ENCODE measurements at regions not wholly inside any gene's neighbourhood (a gene's known extent, or its start where the extent isn't known, plus 50 kb on each side); places are given as distances from the start of the nearest gene placed in this dataset.

DNA sequence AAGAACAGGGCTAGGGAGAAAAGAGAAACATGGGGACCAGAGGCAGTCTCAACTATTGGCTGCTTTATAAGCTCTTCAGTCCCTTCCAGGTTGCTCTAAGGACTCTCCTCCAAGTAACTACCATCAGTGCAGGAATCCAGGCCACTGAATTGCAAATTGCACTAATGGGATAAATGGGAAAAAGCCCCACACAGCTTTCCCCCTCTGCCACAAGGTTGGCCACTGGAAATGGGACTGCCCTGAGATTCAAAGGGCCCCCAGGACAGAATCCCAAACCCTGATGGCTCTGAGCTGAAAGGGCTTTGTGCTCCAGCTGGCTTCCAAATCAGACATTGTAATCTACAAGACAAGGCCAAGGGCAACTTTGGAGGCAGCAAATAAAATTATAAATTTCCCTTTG lies 633.2 kb downstream of the ACTR3B start:
- TF ChIP-seq, protein P1, sequence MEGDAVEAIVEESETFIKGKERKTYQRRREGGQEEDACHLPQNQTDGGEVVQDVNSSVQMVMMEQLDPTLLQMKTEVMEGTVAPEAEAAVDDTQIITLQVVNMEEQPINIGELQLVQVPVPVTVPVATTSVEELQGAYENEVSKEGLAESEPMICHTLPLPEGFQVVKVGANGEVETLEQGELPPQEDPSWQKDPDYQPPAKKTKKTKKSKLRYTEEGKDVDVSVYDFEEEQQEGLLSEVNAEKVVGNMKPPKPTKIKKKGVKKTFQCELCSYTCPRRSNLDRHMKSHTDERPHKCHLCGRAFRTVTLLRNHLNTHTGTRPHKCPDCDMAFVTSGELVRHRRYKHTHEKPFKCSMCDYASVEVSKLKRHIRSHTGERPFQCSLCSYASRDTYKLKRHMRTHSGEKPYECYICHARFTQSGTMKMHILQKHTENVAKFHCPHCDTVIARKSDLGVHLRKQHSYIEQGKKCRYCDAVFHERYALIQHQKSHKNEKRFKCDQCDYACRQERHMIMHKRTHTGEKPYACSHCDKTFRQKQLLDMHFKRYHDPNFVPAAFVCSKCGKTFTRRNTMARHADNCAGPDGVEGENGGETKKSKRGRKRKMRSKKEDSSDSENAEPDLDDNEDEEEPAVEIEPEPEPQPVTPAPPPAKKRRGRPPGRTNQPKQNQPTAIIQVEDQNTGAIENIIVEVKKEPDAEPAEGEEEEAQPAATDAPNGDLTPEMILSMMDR (conservative IDR thresholded peaks at IDR 0.05; ENCODE audit: low read depth, low read length) = no peak
- H3K4me3 ChIP-seq (ENCODE audit: low read depth, low read length) = no peak overlapping the region
- no peak for DNase-seq (ENCODE audit: low read depth)

DNA sequence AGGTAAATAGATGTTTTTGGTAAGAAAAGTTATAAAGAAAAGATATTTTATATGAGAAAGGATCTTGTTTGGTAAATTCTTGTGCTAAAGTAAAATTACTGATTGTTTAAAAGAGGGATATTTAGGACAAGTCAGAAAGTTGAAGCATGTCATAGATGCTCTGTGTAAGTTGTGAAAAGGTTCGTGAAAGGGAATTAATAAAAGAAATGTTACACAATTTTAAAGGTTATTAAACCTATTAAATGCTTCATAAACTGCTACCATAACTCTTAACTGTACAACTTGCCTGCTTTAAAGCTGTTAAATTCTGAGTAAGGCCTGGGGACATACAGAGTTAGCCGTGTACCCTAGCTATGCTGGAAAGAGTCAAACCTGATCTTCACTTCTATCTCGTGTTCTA lies 634.1 kb downstream of the ACTR3B start:
- DNase-seq (ENCODE audit: low read depth) = no peak
- TF ChIP-seq, protein P1 (conservative IDR thresholded peaks at IDR 0.05; ENCODE audit: low read depth, low read length) = no peak
- H3K4me3 ChIP-seq (ENCODE audit: low read depth, low read length) = no peak overlapping the region

DNA sequence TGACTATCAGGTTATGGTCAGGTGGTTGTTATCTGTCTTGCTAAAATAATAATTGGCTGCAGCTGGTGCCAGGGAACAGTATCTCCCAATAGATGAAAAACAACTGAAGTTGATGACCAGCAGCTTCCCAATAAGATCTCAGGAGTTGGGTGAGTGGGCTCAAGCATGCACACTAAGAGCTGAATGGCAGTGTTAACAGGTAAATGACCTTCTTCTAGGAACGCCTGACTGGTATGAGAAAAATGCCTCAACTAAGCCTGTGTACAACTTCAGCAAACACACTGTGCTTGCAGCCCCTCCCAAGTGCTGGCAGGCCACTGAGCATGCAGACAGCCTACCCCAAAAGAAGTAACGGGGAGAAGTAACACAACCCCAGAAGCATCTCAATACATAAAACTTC lies 636.9 kb downstream of the ACTR3B start:
- TF ChIP-seq, protein P1 (conservative IDR thresholded peaks at IDR 0.05; ENCODE audit: low read depth, low read length) = no peak
- DNase-seq (ENCODE audit: low read depth) = no peak

GRCh38 chr7:153397459-153397858 lies 637.9 kb downstream of the ACTR3B start:
- TF ChIP-seq, protein P1 (conservative IDR thresholded peaks at IDR 0.05; ENCODE audit: low read depth, low read length) = no peak
- no peak overlapping the region for H3K4me3 ChIP-seq (ENCODE audit: low read depth, low read length)
- DNase-seq (ENCODE audit: low read depth) = no peak

More for the DNA sequence above, 636.9 kb downstream of the ACTR3B start:
- no peak overlapping the region for H3K4me3 ChIP-seq (ENCODE audit: low read depth, low read length)

- H3K4me3 ChIP-seq (ENCODE audit: low read depth, low read length) = no peak overlapping the region
- DNase-seq (ENCODE audit: low read depth) = no peak
- TF ChIP-seq, protein P1 (conservative IDR thresholded peaks at IDR 0.05; ENCODE audit: low read depth, low read length) = no peak
Measured at GRCh38 chr7:153397906-153398305, 638.4 kb downstream of the ACTR3B start.

DNA sequence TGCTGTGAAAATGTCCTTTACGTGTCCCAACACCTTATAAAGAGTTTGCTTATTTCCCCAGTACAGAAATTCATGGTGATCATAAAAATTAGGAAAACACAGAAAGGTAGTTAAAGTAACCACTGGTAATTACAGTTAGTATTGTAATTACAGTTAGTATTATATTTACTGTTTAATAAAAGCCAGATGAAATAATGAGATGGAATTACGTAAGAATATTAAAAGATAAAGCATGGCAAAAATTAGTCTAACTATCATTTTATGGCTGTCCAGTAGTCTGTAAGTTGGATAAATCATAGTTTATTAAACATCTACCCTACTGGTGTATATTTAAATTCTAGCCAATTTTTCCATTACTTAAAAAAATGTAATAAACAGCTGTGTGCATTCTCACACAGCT lies 638.8 kb downstream of the ACTR3B start:
- DNase-seq (ENCODE audit: low read depth) = no peak
- TF ChIP-seq, protein P1 (conservative IDR thresholded peaks at IDR 0.05; ENCODE audit: low read depth, low read length) = no peak
- H3K4me3 ChIP-seq (ENCODE audit: low read depth, low read length) = no peak overlapping the region

DNA sequence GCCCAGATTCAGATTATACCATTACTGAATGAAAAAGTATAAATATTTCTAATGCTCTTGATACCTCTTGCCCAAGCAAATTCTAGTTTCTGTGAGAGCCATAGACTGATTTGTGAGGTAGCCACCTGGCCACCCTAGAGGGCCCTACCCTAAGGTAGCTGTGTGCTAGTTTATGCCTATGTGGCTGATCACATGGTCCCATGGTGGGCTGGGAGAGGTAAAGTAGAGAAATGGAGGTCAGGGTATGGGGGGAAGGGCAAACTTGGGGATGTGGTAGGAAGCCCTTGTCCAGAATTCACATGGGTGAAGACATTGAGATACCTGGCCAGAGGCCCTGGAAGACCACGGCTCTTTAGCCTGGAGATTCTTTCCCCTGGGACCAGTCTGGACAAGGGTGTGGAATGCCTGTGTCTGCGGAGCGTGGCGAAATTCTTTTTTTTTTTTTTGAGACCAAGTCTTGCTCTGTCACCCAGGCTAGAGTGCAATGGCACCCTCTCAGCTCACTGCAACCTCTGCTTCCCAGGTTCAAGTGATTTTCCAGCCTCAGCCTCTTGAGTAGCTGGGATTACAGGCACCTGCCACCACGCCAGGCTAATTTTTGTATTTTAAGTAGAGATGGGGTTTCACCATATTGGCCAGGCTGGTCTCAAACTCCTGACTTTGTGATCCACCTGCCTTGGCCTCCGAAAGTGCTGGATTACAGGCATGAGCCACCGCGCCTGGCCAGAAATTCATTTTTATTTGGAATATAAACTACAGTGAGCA lies 639.4 kb downstream of the ACTR3B start:
- TF ChIP-seq, protein P1 (conservative IDR thresholded peaks at IDR 0.05; ENCODE audit: low read depth, low read length) = no peak
- no peak overlapping the region for H3K4me3 ChIP-seq (ENCODE audit: low read depth, low read length)
- no peak for DNase-seq (ENCODE audit: low read depth)
